ENCODE measurements at regions not wholly inside any gene's neighbourhood (a gene's known extent, or its start where the extent isn't known, plus 50 kb on each side); places are given as distances from the start of the nearest gene placed in this dataset.

DNA sequence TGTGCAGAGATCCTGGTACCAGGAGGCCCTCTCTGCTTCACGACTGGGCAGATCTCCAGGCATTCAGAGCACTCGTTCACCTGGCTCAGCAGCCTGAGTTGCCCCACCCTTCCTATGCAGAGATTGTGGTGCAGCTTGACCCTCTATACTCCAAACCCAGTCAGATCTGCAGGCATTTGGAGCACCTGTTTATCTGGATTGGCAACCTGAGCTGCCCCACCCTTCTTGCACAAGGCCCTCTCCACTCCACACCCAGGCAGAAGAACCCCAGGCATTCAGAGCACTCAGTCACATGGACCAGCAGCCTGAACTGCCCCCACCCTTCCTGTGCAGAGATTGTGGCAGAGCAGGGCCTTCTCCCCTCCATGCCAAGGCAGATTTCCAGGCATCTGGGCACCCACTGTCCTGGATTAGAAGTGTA, 88.4 kb upstream of the CDH5 start:
- no peak overlapping the region for H3K4me3 ChIP-seq (ENCODE audit: low read length)
- Mint-ChIP-seq H3K9me3 (peaks cover 10% of the 10 kb centered on the region), H3K4me1 (peaks cover 5% of the 10 kb centered on the region), H3K4me3 (no peak overlapping the region), H3K27ac (no peak overlapping the region), H3K27me3 (ENCODE audit: insufficient read depth) (no peaks in the 10 kb centered on the region), H3K36me3 (ENCODE audit: low read depth) (no peaks in the 10 kb centered on the region)
- no peak overlapping the region for H3K9ac ChIP-seq (ENCODE audit: extremely low read depth, low read length, poor library complexity, severe bottlenecking)
- TF ChIP-seq, protein P1, sequence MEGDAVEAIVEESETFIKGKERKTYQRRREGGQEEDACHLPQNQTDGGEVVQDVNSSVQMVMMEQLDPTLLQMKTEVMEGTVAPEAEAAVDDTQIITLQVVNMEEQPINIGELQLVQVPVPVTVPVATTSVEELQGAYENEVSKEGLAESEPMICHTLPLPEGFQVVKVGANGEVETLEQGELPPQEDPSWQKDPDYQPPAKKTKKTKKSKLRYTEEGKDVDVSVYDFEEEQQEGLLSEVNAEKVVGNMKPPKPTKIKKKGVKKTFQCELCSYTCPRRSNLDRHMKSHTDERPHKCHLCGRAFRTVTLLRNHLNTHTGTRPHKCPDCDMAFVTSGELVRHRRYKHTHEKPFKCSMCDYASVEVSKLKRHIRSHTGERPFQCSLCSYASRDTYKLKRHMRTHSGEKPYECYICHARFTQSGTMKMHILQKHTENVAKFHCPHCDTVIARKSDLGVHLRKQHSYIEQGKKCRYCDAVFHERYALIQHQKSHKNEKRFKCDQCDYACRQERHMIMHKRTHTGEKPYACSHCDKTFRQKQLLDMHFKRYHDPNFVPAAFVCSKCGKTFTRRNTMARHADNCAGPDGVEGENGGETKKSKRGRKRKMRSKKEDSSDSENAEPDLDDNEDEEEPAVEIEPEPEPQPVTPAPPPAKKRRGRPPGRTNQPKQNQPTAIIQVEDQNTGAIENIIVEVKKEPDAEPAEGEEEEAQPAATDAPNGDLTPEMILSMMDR (conservative IDR thresholded peaks at IDR 0.05) = no peak
- no peaks in the 10 kb centered on the region for H3K9me3 ChIP-seq (ENCODE audit: control insufficient read depth, low read length)
- H3K36me3 ChIP-seq (ENCODE audit: control insufficient read depth, insufficient read depth, low read length) = no peaks in the 10 kb centered on the region
- WGBS, 2 experiments (ENCODE audit: insufficient coverage in 1 of 2, insufficient read length in 1 of 2) = 87 to 100% methylated on average over 2 of the region's 2 CpGs
- no peaks in the 10 kb centered on the region for H3K4me1 ChIP-seq (ENCODE audit: control insufficient read depth, insufficient read depth, low read length)
- no peaks in the 10 kb centered on the region for H3K27me3 ChIP-seq (ENCODE audit: control insufficient read depth, insufficient read depth, low read length, poor library complexity, severe bottlenecking)
- no peak overlapping the region for H3K27ac ChIP-seq (ENCODE audit: low read depth, low read length)
- DNase-seq = peak; percentile 26

DNA sequence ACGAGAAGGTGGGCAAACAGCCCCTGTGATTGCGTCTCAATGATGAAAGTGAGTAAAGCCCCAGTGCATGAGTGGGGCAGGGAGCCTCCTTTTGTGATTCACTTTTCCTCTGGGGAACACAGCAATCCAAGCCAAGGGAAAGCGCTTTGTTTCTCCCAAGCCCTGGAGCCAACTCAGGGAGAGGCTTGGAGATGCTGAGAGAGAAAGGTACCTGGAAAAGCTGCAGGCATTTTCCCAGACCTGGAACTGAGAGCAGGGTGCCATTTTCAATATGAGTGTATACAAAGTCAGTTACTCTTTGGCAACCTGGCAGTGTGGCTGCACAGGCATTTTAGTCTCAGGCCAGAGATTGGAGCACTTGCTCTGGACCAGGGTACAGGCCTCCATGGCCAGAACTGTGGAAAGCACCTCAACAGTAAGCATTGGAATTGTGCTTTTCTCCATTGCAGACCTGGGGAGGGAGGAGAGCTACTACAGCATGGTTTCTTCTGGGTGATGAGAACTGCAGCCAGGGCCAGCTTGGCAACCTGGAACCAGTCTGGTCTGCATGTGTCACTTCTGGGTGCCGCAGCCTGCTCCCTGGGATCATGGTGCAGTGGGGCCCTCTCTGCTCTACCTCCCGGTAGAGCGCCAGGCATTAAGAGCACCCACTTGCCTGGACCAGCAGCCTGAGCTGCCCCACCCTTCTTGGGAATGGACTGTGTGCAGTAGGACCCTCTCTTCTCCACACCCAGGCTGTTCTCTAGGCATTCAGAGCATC, 89.0 kb upstream of the CDH5 start:
- Mint-ChIP-seq H3K36me3 (ENCODE audit: low read depth) (no peaks in the 10 kb centered on the region), H3K27ac (no peak overlapping the region), H3K27me3 (ENCODE audit: insufficient read depth) (peaks cover under 1% of the 10 kb centered on the region), H3K4me3 (no peak overlapping the region), H3K4me1 (peaks cover 8% of the 10 kb centered on the region), H3K9me3 (peaks cover 10% of the 10 kb centered on the region)
- TF ChIP-seq, protein P1 (conservative IDR thresholded peaks at IDR 0.05) = no peak
- H3K4me1 ChIP-seq (ENCODE audit: control insufficient read depth, insufficient read depth, low read length) = no peaks in the 10 kb centered on the region
- no peak overlapping the region for H3K27ac ChIP-seq (ENCODE audit: low read depth, low read length)
- no peak overlapping the region for H3K9ac ChIP-seq (ENCODE audit: extremely low read depth, low read length, poor library complexity, severe bottlenecking)
- H3K36me3 ChIP-seq (ENCODE audit: control insufficient read depth, insufficient read depth, low read length) = no peaks in the 10 kb centered on the region
- no peak overlapping the region for H3K4me3 ChIP-seq (ENCODE audit: low read length)
- WGBS, 2 experiments (ENCODE audit: insufficient coverage in 1 of 2, insufficient read length in 1 of 2) = 85 to 98% methylated on average over 5 to 6 of the region's 6 CpGs
- DNase-seq = peak; percentile 27
- no peaks in the 10 kb centered on the region for H3K9me3 ChIP-seq (ENCODE audit: control insufficient read depth, low read length)
- no peaks in the 10 kb centered on the region for H3K27me3 ChIP-seq (ENCODE audit: control insufficient read depth, insufficient read depth, low read length, poor library complexity, severe bottlenecking)

DNA sequence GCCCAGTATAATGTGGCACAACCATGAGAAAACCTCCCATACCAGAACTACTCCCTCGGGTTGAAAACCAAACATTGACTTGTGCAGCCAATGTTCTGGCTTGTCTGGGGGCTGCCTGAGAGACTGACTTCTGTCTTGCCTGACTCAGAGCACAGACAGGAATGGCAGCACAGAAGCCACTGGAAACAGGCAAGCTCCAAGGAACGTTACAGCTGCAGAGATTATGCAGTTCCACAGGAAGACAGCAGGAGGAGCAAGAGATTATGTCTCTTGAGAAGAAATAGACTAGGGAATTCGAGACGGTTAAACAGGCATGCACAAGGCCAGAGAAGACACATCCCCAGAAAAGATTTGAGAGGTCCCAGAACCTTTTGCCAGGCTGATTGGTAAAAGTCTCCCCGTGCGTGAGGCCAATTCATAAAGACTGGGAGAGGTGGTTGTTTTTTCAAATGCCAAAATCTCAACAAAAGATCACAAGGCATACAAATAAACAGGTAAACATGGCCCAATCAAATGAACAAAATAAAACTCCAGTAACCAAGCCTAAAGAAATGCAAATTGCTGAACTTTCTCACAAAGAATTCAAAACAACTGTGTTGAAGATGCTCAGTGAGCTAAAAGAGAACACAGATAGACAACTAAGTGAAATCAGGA, 90.6 kb upstream of the CDH5 start:
- Mint-ChIP-seq H3K4me1 (peaks cover 10% of the 10 kb centered on the region), H3K9me3 (peaks cover 10% of the 10 kb centered on the region), H3K36me3 (ENCODE audit: low read depth) (no peaks in the 10 kb centered on the region), H3K4me3 (no peak overlapping the region), H3K27ac (no peak overlapping the region), H3K27me3 (ENCODE audit: insufficient read depth) (peaks cover 5% of the 10 kb centered on the region)
- H3K4me3 ChIP-seq (ENCODE audit: low read length) = no peak overlapping the region
- H3K36me3 ChIP-seq (ENCODE audit: control insufficient read depth, insufficient read depth, low read length) = no peaks in the 10 kb centered on the region
- no peaks in the 10 kb centered on the region for H3K27me3 ChIP-seq (ENCODE audit: control insufficient read depth, insufficient read depth, low read length, poor library complexity, severe bottlenecking)
- no peaks in the 10 kb centered on the region for H3K9me3 ChIP-seq (ENCODE audit: control insufficient read depth, low read length)
- H3K27ac ChIP-seq (ENCODE audit: low read depth, low read length) = no peak overlapping the region
- 22 to 34% methylated on average over 3 to 6 of the region's 6 CpGs for WGBS, 2 experiments (ENCODE audit: insufficient coverage in 1 of 2, insufficient read length in 1 of 2)
- DNase-seq = peak; percentile 90
- TF ChIP-seq, protein P1 (conservative IDR thresholded peaks at IDR 0.05) = peak; percentile 79
- H3K9ac ChIP-seq (ENCODE audit: extremely low read depth, low read length, poor library complexity, severe bottlenecking) = no peak overlapping the region
- no peaks in the 10 kb centered on the region for H3K4me1 ChIP-seq (ENCODE audit: control insufficient read depth, insufficient read depth, low read length)

Data from endodermal cell (in vitro differentiated cells).